ENCODE measurements at regions not wholly inside any gene's neighbourhood (a gene's known extent, or its start where the extent isn't known, plus 50 kb on each side); places are given as distances from the start of the nearest gene placed in this dataset.

GRCh38 chr12:24069532-24070395, 120.3 kb upstream of the SOX5 start:
- no peak for DNase-seq

- DNase-seq = no peak
Measured at GRCh38 chr12:24066865-24067264, 117.4 kb upstream of the SOX5 start.

GRCh38 chr12:24066097-24066496, 116.6 kb upstream of the SOX5 start:
- DNase-seq = no peak

GRCh38 chr12:24062642-24063245, 113.3 kb upstream of the SOX5 start:
- no peak for DNase-seq

GRCh38 chr12:24060089-24060488, 110.6 kb upstream of the SOX5 start:
- DNase-seq = no peak

GRCh38 chr12:24057920-24058476, 108.5 kb upstream of the SOX5 start:
- no peak for DNase-seq

- no peak for DNase-seq
Measured at GRCh38 chr12:24055747-24056146, 106.3 kb upstream of the SOX5 start.

- DNase-seq = no peak
Measured at GRCh38 chr12:24054416-24054815, 104.9 kb upstream of the SOX5 start.

GRCh38 chr12:24049728-24050127, 100.3 kb upstream of the SOX5 start:
- DNase-seq = no peak

GRCh38 chr12:24049101-24049500, 99.6 kb upstream of the SOX5 start:
- DNase-seq = no peak

GRCh38 chr12:24048446-24048845, 99.0 kb upstream of the SOX5 start:
- no peak for DNase-seq

GRCh38 chr12:24047326-24047725, 97.9 kb upstream of the SOX5 start:
- no peak for DNase-seq

GRCh38 chr12:24045816-24046257, 96.4 kb upstream of the SOX5 start:
- DNase-seq = no peak

GRCh38 chr12:24044941-24045703, 95.7 kb upstream of the SOX5 start:
- no peak for DNase-seq

- no peak for DNase-seq
Measured at GRCh38 chr12:24042651-24043050, 93.2 kb upstream of the SOX5 start.

- DNase-seq = no peak
Measured at GRCh38 chr12:24039113-24039525, 89.6 kb upstream of the SOX5 start.

GRCh38 chr12:24038211-24038997, 88.9 kb upstream of the SOX5 start:
- no peak for DNase-seq

- DNase-seq = no peak
Measured at GRCh38 chr12:24036438-24037216, 87.2 kb upstream of the SOX5 start.

- DNase-seq = no peak
Measured at GRCh38 chr12:24034894-24035293, 85.4 kb upstream of the SOX5 start.

- DNase-seq = no peak
Measured at GRCh38 chr12:24034160-24034559, 84.7 kb upstream of the SOX5 start.

- no peak for DNase-seq
Measured at GRCh38 chr12:24027352-24027751, 77.9 kb upstream of the SOX5 start.

Measured in AML-193 (cell line).